ENCODE measurements at regions not wholly inside any gene's neighbourhood (a gene's known extent, or its start where the extent isn't known, plus 50 kb on each side); places are given as distances from the start of the nearest gene placed in this dataset.

GRCh38 chr4:73929278-73929677 is 52.5 kb downstream of the PF4 start:
- no peak for TF ChIP-seq CTBP1 (IDR thresholded peaks at IDR 0.05; ENCODE audit: borderline replicate concordance)
- no peak for TF ChIP-seq LEF1 (IDR thresholded peaks at IDR 0.05; ENCODE audit: borderline replicate concordance)
- TF ChIP-seq HDGF (IDR thresholded peaks at IDR 0.05; ENCODE audit: borderline replicate concordance): no peak
- no peak for DNase-seq (ENCODE audit: extremely low spot score)
- ChIA-PET CTCF (no interaction called here), POLR2A (no interaction called here)

- no peak for DNase-seq (ENCODE audit: extremely low spot score)
- CTCF ChIA-PET: no interaction called here
- TF ChIP-seq HDGF (IDR thresholded peaks at IDR 0.05; ENCODE audit: borderline replicate concordance): no peak
- no peak for TF ChIP-seq L3MBTL2 (conservative IDR thresholded peaks at IDR 0.05)
- TF ChIP-seq TARDBP (IDR thresholded peaks at IDR 0.05): no peak
- TF ChIP-seq FOXM1 (IDR thresholded peaks at IDR 0.05; ENCODE audit: borderline replicate concordance): no peak
- no peak for TF ChIP-seq LEF1 (IDR thresholded peaks at IDR 0.05; ENCODE audit: borderline replicate concordance)
- TF ChIP-seq BHLHE40 (IDR thresholded peaks at IDR 0.05; ENCODE audit: borderline replicate concordance): no peak
- TF ChIP-seq FOXA1 (IDR thresholded peaks at IDR 0.05): no peak
- no peak for TF ChIP-seq CTBP1 (IDR thresholded peaks at IDR 0.05; ENCODE audit: borderline replicate concordance)
- no peak for TF ChIP-seq ZNF384 (IDR thresholded peaks at IDR 0.05)
- no peak for TF ChIP-seq NFRKB (IDR thresholded peaks at IDR 0.05)
- TF ChIP-seq SUZ12 (IDR thresholded peaks at IDR 0.05): no peak
- TF ChIP-seq PKNOX1 (IDR thresholded peaks at IDR 0.05): no peak
- no peak for TF ChIP-seq SP1 (IDR thresholded peaks at IDR 0.05)
- no peak for TF ChIP-seq ARNT (IDR thresholded peaks at IDR 0.05)
- TF ChIP-seq ELF4 (IDR thresholded peaks at IDR 0.05): no peak
- TF ChIP-seq FOXK2 (IDR thresholded peaks at IDR 0.05): no peak
- POLR2A ChIA-PET: no interaction called here
These were observed 54.4 kb downstream of the CXCL1 start for GRCh38 chr4:73923631-73923937.

GRCh38 chr4:73922766-73923630 is 53.8 kb downstream of the CXCL1 start:
- CTCF ChIA-PET: no interaction called here

GRCh38 chr4:73922317-73922716 is 53.1 kb downstream of the CXCL1 start:
- no peak for DNase-seq (ENCODE audit: extremely low spot score)
- CTCF ChIA-PET: no interaction called here
- POLR2A ChIA-PET: no interaction called here
- TF ChIP-seq FOXM1 (IDR thresholded peaks at IDR 0.05; ENCODE audit: borderline replicate concordance) (no peak), ARNT (IDR thresholded peaks at IDR 0.05) (no peak), TARDBP (IDR thresholded peaks at IDR 0.05) (no peak)

More at GRCh38 chr4:73922766-73923630, 53.8 kb downstream of the CXCL1 start:
- no peak for DNase-seq (ENCODE audit: extremely low spot score)
- POLR2A ChIA-PET: no interaction called here
- peak; percentile 42; the same call in 1 of the 2 replicates for TF ChIP-seq PKNOX1 (IDR thresholded peaks at IDR 0.05)
- TF ChIP-seq SP1 (IDR thresholded peaks at IDR 0.05): no peak
- TF ChIP-seq SUZ12 (IDR thresholded peaks at IDR 0.05): no peak
- no peak for TF ChIP-seq TARDBP (IDR thresholded peaks at IDR 0.05)
- no peak for TF ChIP-seq NFRKB (IDR thresholded peaks at IDR 0.05)
- no peak for TF ChIP-seq FOXK2 (IDR thresholded peaks at IDR 0.05)
- no peak for TF ChIP-seq HDGF (IDR thresholded peaks at IDR 0.05; ENCODE audit: borderline replicate concordance)

Measured in HEK293T (cell line).